H1 (cell line): ENCODE measurements at regions not wholly inside any gene's neighbourhood (a gene's known extent, or its start where the extent isn't known, plus 50 kb on each side); places are given as distances from the start of the nearest gene placed in this dataset.

ENCODE experiments used
- CTCF ChIA-PET: fragments of 300-600 bp; sonication (Branson Sonifier 250); formaldehyde crosslinking; loops from one replicate; lab custom pipeline; 2021; ENCODE audit not compliant: partially characterized antibody; lab: Charles Lee
- POLR2A ChIA-PET: fragments of 300-600 bp; sonication (Branson Sonifier 250); formaldehyde crosslinking; loops from one replicate; lab custom pipeline; 2021; ENCODE audit warnings: inconsistent platforms; ENCODE audit not compliant: partially characterized antibody; lab: Charles Lee
- DNase-seq, 2 experiments: peaks; one replicate each; pipeline versions ENCODE4 v3.0.0 to v3.0.0-alpha.2; 2010 to 2022; ENCODE audit warnings: low spot score in 2 of 2, low read depth in 1 of 2, mixed read lengths in 1 of 2
- FAIRE-seq: peaks from 2 replicates; lab custom pipeline; 2011; peaks lifted over from hg19 to GRCh38; lab: Jason Lieb, UNC
- H2AFZ ChIP-seq: 2 replicates; pipeline ENCODE4 v1.8.1; 2012; ENCODE audit warnings: low read length, inconsistent platforms
- H2AK5ac ChIP-seq: 2 replicates; pipeline ENCODE4 v1.6.1; 2013; ENCODE audit warnings: low read depth, low read length
- H2BK120ac ChIP-seq: replicated peaks from 2 replicates; pipeline ENCODE3; 2013; ENCODE audit warnings: low read depth, low read length, inconsistent platforms
- H2BK12ac ChIP-seq: 2 replicates; pipeline ENCODE4 v1.6.1; 2013; ENCODE audit warnings: low read depth, low read length
- H2BK15ac ChIP-seq: 2 replicates; pipeline ENCODE4 v1.6.1; 2013; ENCODE audit warnings: low read length
- H2BK20ac ChIP-seq: 2 replicates; pipeline ENCODE4 v1.6.1; 2013; ENCODE audit warnings: low read length
- H2BK5ac ChIP-seq: 2 replicates; pipeline ENCODE4 v1.6.1; 2013; ENCODE audit warnings: low read depth, low read length
- H3K14ac ChIP-seq: 2 replicates; pipeline ENCODE4 v1.6.1; 2013; ENCODE audit warnings: inconsistent platforms; ENCODE audit not compliant: insufficient read length
- H3K18ac ChIP-seq: 2 replicates; pipeline ENCODE4 v1.6.1; 2013; ENCODE audit warnings: low read length; ENCODE audit errors: extremely low read depth
- H3K23ac ChIP-seq: 2 replicates; pipeline ENCODE4 v1.6.1; 2013; ENCODE audit warnings: inconsistent platforms; ENCODE audit not compliant: insufficient read length
- H3K23me2 ChIP-seq: 2 replicates; pipeline ENCODE4 v1.6.1; 2013; ENCODE audit warnings: low read depth, low read length
- H3K27ac ChIP-seq: 2 replicates; pipeline ENCODE4 v1.6.1; 2011; ENCODE audit warnings: low read depth, low read length, inconsistent platforms
- H3K27me3 ChIP-seq, 4 experiments: replicated peaks in 1 of 4; 1 replicate in 1 of 4; 2 replicates in 3 of 4; pipeline versions ENCODE4 v1.6.1 to v1.8.1; 2011 to 2013; ENCODE audit warnings: low read length in 3 of 4, mild to moderate bottlenecking in 3 of 4, inconsistent platforms in 2 of 4, mixed read lengths in 2 of 4, moderate library complexity in 1 of 4; ENCODE audit not compliant: control insufficient read depth in 3 of 4, insufficient read depth in 3 of 4; ENCODE audit errors: extremely low read depth in 1 of 4
- H3K36me3 ChIP-seq, 4 experiments: 2 replicates each; pipeline versions ENCODE4 v1.6.1 to v1.8.1; 2011 to 2013; ENCODE audit warnings: mild to moderate bottlenecking in 4 of 4, low read length in 3 of 4, moderate library complexity in 2 of 4, control low read depth in 1 of 4, inconsistent platforms in 1 of 4; ENCODE audit not compliant: insufficient read depth in 4 of 4, control insufficient read depth in 2 of 4
- H3K4ac ChIP-seq: replicated peaks from 2 replicates; pipeline ENCODE3; 2013; ENCODE audit warnings: low read length, low read depth, mixed read lengths, inconsistent platforms; ENCODE audit not compliant: insufficient read length
- H3K4me1 ChIP-seq, 4 experiments: replicated peaks in 1 of 4; 1 replicate in 1 of 4; 2 replicates in 3 of 4; pipeline versions ENCODE4 v1.6.1 to v1.8.1; 2011 to 2013; ENCODE audit warnings: low read length in 3 of 4, inconsistent platforms in 2 of 4, mixed read lengths in 1 of 4; ENCODE audit not compliant: insufficient read depth in 4 of 4, control insufficient read depth in 3 of 4
- H3K4me2 ChIP-seq, 2 experiments: 2 replicates each; pipeline versions ENCODE4 v1.6.1 to v1.8.1; 2011 to 2013; ENCODE audit warnings: low read depth in 2 of 2, low read length in 2 of 2, control low read depth in 1 of 2, inconsistent platforms in 1 of 2, mild to moderate bottlenecking in 1 of 2; ENCODE audit not compliant: insufficient read depth in 1 of 2
- H3K4me3 ChIP-seq, 4 experiments: fragments of 200-600, 300-600 bp in 1 of 4; sonication (generic), shearing (Covaris generic), sonication (Bioruptor Twin) in 1 of 4; 2 replicates each; pipeline versions ENCODE4 v1.5.1 to v1.8.1; 2011 to 2016; ENCODE audit warnings: low read length in 4 of 4, low read depth in 3 of 4, control low read depth in 2 of 4, inconsistent platforms in 2 of 4, mild to moderate bottlenecking in 2 of 4, mixed read lengths in 1 of 4, moderate library complexity in 1 of 4; ENCODE audit not compliant: insufficient read depth in 2 of 4; ENCODE audit errors: extremely low read depth in 1 of 4
- H3K56ac ChIP-seq: replicated peaks from 2 replicates; pipeline ENCODE3; 2013; ENCODE audit warnings: low read depth, mild to moderate bottlenecking, mixed read lengths, low read length, inconsistent platforms; ENCODE audit not compliant: insufficient read length
- H3K79me1 ChIP-seq: 2 replicates; pipeline ENCODE4 v1.6.1; 2013; ENCODE audit warnings: low read depth, low read length, control low read depth
- H3K79me2 ChIP-seq, 2 experiments: 2 replicates each; pipeline versions ENCODE4 v1.6.1 to v1.8.1; 2012 to 2013; ENCODE audit warnings: low read length in 2 of 2, mild to moderate bottlenecking in 2 of 2, inconsistent platforms in 1 of 2; ENCODE audit not compliant: insufficient read depth in 2 of 2, control insufficient read depth in 1 of 2
- H3K9ac ChIP-seq, 4 experiments: replicated peaks in 1 of 4; 1 replicate in 1 of 4; 2 replicates in 3 of 4; pipeline versions ENCODE4 v1.6.1 to v1.8.1; 2011 to 2013; ENCODE audit warnings: low read depth in 3 of 4, low read length in 3 of 4, control low read depth in 2 of 4, mild to moderate bottlenecking in 2 of 4, moderate library complexity in 2 of 4, inconsistent platforms in 1 of 4; ENCODE audit errors: extremely low read depth in 1 of 4
- H3K9me3 ChIP-seq, 2 experiments: 2 replicates each; pipeline versions ENCODE4 v1.6.1 to v1.8.1; 2012 to 2013; ENCODE audit warnings: mild to moderate bottlenecking in 2 of 2, moderate library complexity in 2 of 2, control low read depth in 1 of 2, inconsistent platforms in 1 of 2, low read depth in 1 of 2, low read length in 1 of 2, mixed read lengths in 1 of 2; ENCODE audit not compliant: insufficient read depth in 2 of 2
- H4K20me1 ChIP-seq, 2 experiments: replicated peaks in 1 of 2; 2 replicates each; pipeline versions ENCODE3 to v1.8.1; 2011 to 2013; ENCODE audit warnings: inconsistent platforms in 2 of 2, low read length in 2 of 2, mild to moderate bottlenecking in 1 of 2; ENCODE audit not compliant: insufficient read depth in 2 of 2, control insufficient read depth in 1 of 2
- H4K5ac ChIP-seq: 2 replicates; pipeline ENCODE4 v1.6.1; 2013; ENCODE audit warnings: low read length, low read depth, mixed read lengths, inconsistent platforms; ENCODE audit not compliant: insufficient read length
- H4K8ac ChIP-seq: 2 replicates; pipeline ENCODE4 v1.8.0; 2013; ENCODE audit warnings: mild to moderate bottlenecking, moderate library complexity, low read length, inconsistent platforms; ENCODE audit not compliant: insufficient read depth; ENCODE audit errors: extremely low read depth
- H4K91ac ChIP-seq: replicated peaks from 2 replicates; pipeline ENCODE3; 2013; ENCODE audit warnings: low read length, mixed read lengths, inconsistent platforms; ENCODE audit not compliant: insufficient read length
- E2F6 ChIP-seq: IDR thresholded peaks from 2 replicates; pipeline ENCODE4 v1.6.1; 2012; ENCODE audit warnings: inconsistent platforms
- GTF2F1 ChIP-seq: IDR thresholded peaks from 2 replicates; pipeline ENCODE4 v1.6.1; 2012; ENCODE audit warnings: low read depth, low read length, improper control_type of control experiment, borderline replicate concordance
- RAD21 ChIP-seq, 2 experiments: IDR thresholded peaks in 1 of 2; conservative IDR thresholded peaks in 1 of 2; 2 replicates each; pipeline ENCODE4 v1.6.1; 2011; ENCODE audit warnings: low read depth in 2 of 2, low read length in 2 of 2, improper control_type of control experiment in 1 of 2, inconsistent platforms in 1 of 2, mild to moderate bottlenecking in 1 of 2, moderate library complexity in 1 of 2
- SRF ChIP-seq: IDR thresholded peaks from 2 replicates; pipeline ENCODE4 v1.6.1; 2011; ENCODE audit warnings: mild to moderate bottlenecking, low read depth, low read length, moderate library complexity
- WGBS, 2 experiments: shearing (Covaris generic) in 1 of 2; methylation state at CpG; one replicate each; pipeline versions ENCODE4 v1.1.6 to v1.1.7; 2013 to 2015; ENCODE audit warnings: low lambda C conversion rate in 2 of 2, mixed read lengths in 2 of 2, inconsistent platforms in 1 of 2, low coverage in 1 of 2, missing lambda C conversion rate in 1 of 2; ENCODE audit not compliant: insufficient replicate concordance in 2 of 2, insufficient coverage in 1 of 2, insufficient read length in 1 of 2; ENCODE audit errors: extremely low coverage in 1 of 2, missing lambda C conversion rate in 1 of 2; 5-methylcytosine and 5-hydroxymethylcytosine counted together

- DNase-seq (no peak), FAIRE-seq (no peak)
- Histone ChIP-seq H3K27me3 (peaks cover 4 to 10% (median 7%) of the 10 kb centered on the region in 4 experiments; a peak in 5 of 7 replicates), H2AFZ (no peak overlapping the region), H2BK20ac (no peak overlapping the region), H4K8ac (no peak overlapping the region), H3K4me1 (no peaks in the 10 kb centered on the region), H3K9ac (no peak overlapping the region), H3K79me2 (no peaks in the 10 kb centered on the region), H3K4me3 (no peak overlapping the region), H3K14ac (no peak overlapping the region), H3K23ac (no peak overlapping the region), H2BK15ac (no peak overlapping the region), H3K4ac (no peak overlapping the region), H3K4me2 (no peak overlapping the region), H3K23me2 (no peaks in the 10 kb centered on the region), H3K18ac (no peak overlapping the region), H4K91ac (no peak overlapping the region), H4K5ac (no peak overlapping the region), H2BK120ac (no peak overlapping the region), H4K20me1 (no peaks in the 10 kb centered on the region), H3K79me1 (no peaks in the 10 kb centered on the region), H2AK5ac (no peak overlapping the region), H3K56ac (no peak overlapping the region), H3K9me3 (no peaks in the 10 kb centered on the region), H2BK5ac (no peak overlapping the region), H3K36me3 (no peaks in the 10 kb centered on the region), H3K27ac (no peak overlapping the region), H2BK12ac (no peak overlapping the region)
- POLR2A ChIA-PET = no interaction called here
- 85% methylated on average over 2 of the region's 2 CpGs; no CpG with 5 or more reads in 1 of the 2 experiments for WGBS, 2 experiments
- CTCF ChIA-PET = interaction anchor here (0.7 to 0.9 kb wide), 2 partner anchors 28 to 147 kb away, joined by 3 read pairs; no protein-coding TSS in a partner anchor
- TF ChIP-seq SRF = no peak
- TF ChIP-seq E2F6 = no peak
- no peak for TF ChIP-seq RAD21 (IDR thresholded peaks at IDR 0.05 in 1 of 2, conservative IDR thresholded peaks at IDR 0.05 in 1 of 2; ENCODE audit: low read depth in 2 of 2, low read length in 2 of 2)
- no peak for TF ChIP-seq GTF2F1
These were observed 172.7 kb downstream of the GNAI1 start for GRCh38 chr7:80307227-80307856.
